Activated T-helper 17 cell treated with anti-CD3 and anti-CD28 coated beads, Interleukin-2, amount 50 U/mL, for 72 hours (primary cell): ENCODE measurements at regions not wholly inside any gene's neighbourhood (a gene's known extent, or its start where the extent isn't known, plus 50 kb on each side); places are given as distances from the start of the nearest gene placed in this dataset.

Experiments
- ATAC-seq: fragments of 150-1000 bp; cut with Tn5 transposase; replicated peaks from 2 replicates; pipeline ENCODE4 v1.10.0; 2021; ENCODE audit warnings: mild to moderate bottlenecking, moderate library complexity
- H3K27ac Mint-ChIP-seq: one replicate; pipeline ENCODE4 v1.8.0; 2022; ENCODE audit warnings: mixed read lengths
- H3K27me3 Mint-ChIP-seq: one replicate; pipeline ENCODE4 v1.8.0; 2022; ENCODE audit warnings: mixed read lengths
- H3K36me3 Mint-ChIP-seq: one replicate; pipeline ENCODE4 v1.8.0; 2022; ENCODE audit warnings: low read depth, mild to moderate bottlenecking, mixed read lengths
- H3K4me1 Mint-ChIP-seq: one replicate; pipeline ENCODE4 v1.8.0; 2022; ENCODE audit warnings: mixed read lengths
- H3K4me3 Mint-ChIP-seq: one replicate; pipeline ENCODE4 v1.8.0; 2022; ENCODE audit warnings: mild to moderate bottlenecking, mixed read lengths
- H3K9me3 Mint-ChIP-seq: one replicate; pipeline ENCODE4 v1.8.0; 2022; ENCODE audit warnings: mixed read lengths

- Mint-ChIP-seq H3K27me3 (peaks cover 16% of the 10 kb centered on the region), H3K27ac (no peak overlapping the region), H3K4me1 (peaks cover 6% of the 10 kb centered on the region), H3K4me3 (no peak overlapping the region), H3K36me3 (no peaks in the 10 kb centered on the region), H3K9me3 (no peaks in the 10 kb centered on the region)
- no peak for ATAC-seq
Observed at GRCh38 chr6:146909376-146909775, 294.8 kb upstream of the STXBP5 start.

GRCh38 chr6:146909886-146910285 is 294.3 kb upstream of the STXBP5 start:
- Mint-ChIP-seq H3K4me1 (peaks cover 9% of the 10 kb centered on the region), H3K9me3 (no peaks in the 10 kb centered on the region), H3K36me3 (no peaks in the 10 kb centered on the region), H3K27ac (no peak overlapping the region), H3K27me3 (peaks cover 18% of the 10 kb centered on the region), H3K4me3 (no peak overlapping the region)
- no peak for ATAC-seq

GRCh38 chr6:146910611-146911010 is 293.6 kb upstream of the STXBP5 start:
- H3K9me3 Mint-ChIP-seq: no peaks in the 10 kb centered on the region
- no peaks in the 10 kb centered on the region for H3K36me3 Mint-ChIP-seq
- peaks cover 9% of the 10 kb centered on the region for H3K4me1 Mint-ChIP-seq
- H3K27me3 Mint-ChIP-seq: peaks cover 18% of the 10 kb centered on the region
- H3K27ac Mint-ChIP-seq: no peak overlapping the region
- ATAC-seq: no peak
- no peak overlapping the region for H3K4me3 Mint-ChIP-seq

DNA sequence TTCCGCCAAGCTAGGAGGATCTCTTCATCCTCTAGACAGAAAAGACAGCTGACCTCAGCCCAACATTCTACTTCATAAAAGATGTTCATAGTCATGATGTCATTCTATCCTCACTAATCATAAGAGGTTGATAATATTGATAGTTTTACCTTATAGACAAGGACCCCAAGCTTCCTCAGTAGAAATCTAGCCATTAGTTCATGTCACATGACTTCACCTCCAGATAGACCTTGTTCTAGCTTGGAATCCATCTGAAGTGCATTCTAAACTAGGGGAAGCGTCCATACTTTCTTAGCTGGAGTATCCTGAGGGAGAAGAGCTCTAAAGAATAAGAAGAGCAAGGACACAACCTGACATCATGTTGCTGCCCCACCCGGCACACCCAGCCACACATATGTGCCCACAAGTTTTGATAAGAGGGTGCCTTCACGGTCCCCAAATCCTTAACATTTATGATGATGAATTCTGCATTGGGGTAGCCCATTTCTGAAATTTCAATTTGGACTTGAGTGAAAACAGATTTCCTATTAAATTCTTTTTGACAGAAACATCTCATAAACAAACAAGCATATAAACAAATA is 292.5 kb upstream of the STXBP5 start:
- ATAC-seq: no peak
- Mint-ChIP-seq H3K9me3 (no peaks in the 10 kb centered on the region), H3K36me3 (no peaks in the 10 kb centered on the region), H3K4me3 (no peak overlapping the region), H3K4me1 (peaks cover 9% of the 10 kb centered on the region), H3K27ac (no peak overlapping the region), H3K27me3 (peaks cover 18% of the 10 kb centered on the region)

DNA sequence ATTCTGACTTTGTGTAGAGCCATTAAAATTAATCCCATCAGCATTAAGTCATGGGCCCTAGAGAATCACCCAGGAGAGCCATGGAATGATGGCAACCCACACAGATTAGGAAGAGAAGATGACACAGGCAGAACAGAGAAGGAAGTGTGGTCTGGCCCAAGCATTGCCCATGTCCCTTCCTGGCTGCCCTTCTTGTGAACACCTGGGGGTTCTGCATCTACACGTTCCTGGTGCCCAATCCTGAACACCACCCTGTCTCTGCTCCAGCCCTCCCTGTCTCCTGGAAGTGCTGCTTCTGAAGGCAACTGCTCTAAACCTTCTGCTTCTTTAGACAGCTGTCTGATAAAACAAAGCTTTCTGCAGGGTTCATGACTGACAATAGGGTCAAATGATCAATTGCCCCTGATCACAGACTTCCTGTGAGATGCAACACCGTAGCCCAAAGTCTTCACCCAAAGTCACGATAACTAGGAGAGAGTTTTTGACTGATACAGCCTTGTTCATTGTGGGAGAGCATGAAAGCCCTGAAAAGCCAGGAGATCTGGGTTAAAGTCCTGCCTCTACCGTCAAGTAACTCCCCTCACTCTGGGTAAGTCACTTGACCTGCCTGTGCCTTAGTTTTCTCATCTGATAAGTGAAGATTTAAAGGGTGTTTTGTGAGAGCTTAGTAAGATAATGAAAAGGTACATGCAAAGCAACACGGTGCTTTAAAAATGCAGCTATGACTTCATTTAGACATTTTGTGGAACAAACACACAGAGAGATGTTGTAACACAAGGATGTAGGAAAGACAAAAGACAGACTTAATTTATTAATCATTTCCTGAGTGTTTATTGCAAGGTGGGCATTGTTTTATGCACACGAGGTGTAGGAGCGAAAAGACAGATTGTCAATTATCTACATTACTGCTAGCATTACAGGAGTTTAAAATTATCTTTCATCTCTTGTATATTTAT is 291.2 kb upstream of the STXBP5 start:
- no peak overlapping the region for H3K4me3 Mint-ChIP-seq
- H3K36me3 Mint-ChIP-seq: no peaks in the 10 kb centered on the region
- peaks cover 18% of the 10 kb centered on the region for H3K27me3 Mint-ChIP-seq
- H3K27ac Mint-ChIP-seq: no peak overlapping the region
- peaks cover 9% of the 10 kb centered on the region for H3K4me1 Mint-ChIP-seq
- ATAC-seq: no peak
- H3K9me3 Mint-ChIP-seq: no peaks in the 10 kb centered on the region

DNA sequence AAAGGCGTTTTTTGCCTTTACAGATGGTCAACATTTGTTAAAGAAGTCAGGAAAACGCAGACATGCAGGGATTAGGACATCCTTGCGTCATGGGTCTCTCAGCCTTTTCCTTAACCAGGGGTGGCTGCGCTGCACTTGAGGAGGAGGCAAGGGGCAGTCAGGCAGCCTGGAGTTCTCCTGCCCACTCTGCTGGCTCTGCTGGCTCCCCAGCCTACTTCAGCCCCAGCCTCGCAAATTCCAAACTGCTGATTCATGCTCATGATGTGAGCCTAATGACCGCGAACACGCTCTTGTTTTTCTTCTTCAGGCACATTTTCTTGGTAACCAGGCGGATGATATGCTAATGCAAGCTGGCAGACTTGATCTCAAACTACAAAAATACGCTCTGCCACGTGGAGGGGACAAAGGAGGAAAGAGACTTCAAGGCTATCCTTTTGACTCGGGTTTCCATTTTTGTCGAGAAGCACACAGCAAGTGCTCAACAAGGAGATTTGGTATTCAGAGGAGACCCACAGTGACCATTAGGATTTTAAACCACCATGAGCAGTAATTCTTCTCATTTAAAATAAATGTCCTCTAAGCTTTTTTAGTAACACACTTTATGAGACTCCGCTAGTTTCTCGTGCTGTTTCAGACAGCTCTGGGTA is 290.3 kb upstream of the STXBP5 start:
- Mint-ChIP-seq H3K4me3 (no peak overlapping the region), H3K9me3 (no peaks in the 10 kb centered on the region), H3K27me3 (peaks cover 18% of the 10 kb centered on the region), H3K36me3 (no peaks in the 10 kb centered on the region), H3K27ac (peak overlapping the region; percentile 10), H3K4me1 (peaks cover 9% of the 10 kb centered on the region)
- ATAC-seq: peak; percentile 55

DNA sequence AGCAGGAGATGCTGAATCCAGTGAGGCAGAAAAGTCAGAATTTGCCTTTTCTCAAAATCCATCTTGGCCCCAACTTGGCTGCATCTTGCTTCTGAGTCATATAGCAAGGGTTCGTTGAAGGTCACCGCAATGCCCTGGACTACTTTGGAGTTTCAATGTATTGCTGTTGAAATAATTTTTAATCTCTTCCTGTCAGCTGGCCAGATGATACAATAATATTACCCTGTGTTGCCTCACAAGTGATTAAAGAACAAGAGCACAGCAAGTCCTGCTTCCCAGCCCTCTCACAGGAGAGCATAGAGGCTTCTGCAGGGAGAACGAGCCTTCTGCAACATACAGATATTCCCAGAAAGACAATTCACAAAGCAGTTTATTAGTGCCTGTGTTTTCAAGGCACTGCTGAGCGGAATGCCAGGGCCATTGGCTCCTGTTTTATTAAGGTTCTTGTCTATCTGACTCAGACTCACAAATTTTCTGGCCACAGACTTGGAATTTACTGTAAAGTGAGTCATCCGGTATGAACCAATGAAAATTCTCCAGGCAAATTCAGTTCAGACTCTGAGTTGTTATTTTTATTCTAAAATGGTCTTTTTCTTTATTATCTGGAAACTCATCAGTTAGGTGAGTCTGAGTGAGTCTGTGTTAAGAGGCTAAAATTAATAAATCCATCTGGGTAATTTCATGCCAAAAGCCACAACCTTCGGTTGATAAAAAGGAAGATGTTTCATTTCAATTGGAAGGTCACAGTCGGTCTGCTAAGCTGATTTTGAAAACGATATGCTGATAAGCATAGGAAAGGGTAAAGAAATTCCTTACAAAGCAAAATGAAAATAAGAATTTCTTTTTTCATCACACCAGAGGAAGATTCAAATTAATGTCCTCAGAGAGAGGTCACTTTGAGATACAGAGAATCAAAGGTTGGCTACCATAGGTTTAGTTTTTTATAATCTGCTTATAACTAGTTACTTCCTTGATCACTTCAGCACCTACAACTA is 289.4 kb upstream of the STXBP5 start:
- peak overlapping the region; percentile 20 for H3K4me3 Mint-ChIP-seq
- no peaks in the 10 kb centered on the region for H3K36me3 Mint-ChIP-seq
- H3K27me3 Mint-ChIP-seq: peaks cover 18% of the 10 kb centered on the region
- no peak for ATAC-seq
- H3K4me1 Mint-ChIP-seq: peaks cover 9% of the 10 kb centered on the region
- H3K27ac Mint-ChIP-seq: peak overlapping the region; percentile 10
- H3K9me3 Mint-ChIP-seq: no peaks in the 10 kb centered on the region

GRCh38 chr6:146915671-146916127 is 288.5 kb upstream of the STXBP5 start:
- H3K36me3 Mint-ChIP-seq: no peaks in the 10 kb centered on the region
- H3K4me1 Mint-ChIP-seq: peaks cover 9% of the 10 kb centered on the region
- H3K27ac Mint-ChIP-seq: no peak overlapping the region
- peaks cover 15% of the 10 kb centered on the region for H3K27me3 Mint-ChIP-seq
- H3K4me3 Mint-ChIP-seq: no peak overlapping the region
- peak; percentile 37 for ATAC-seq
- H3K9me3 Mint-ChIP-seq: no peaks in the 10 kb centered on the region

DNA sequence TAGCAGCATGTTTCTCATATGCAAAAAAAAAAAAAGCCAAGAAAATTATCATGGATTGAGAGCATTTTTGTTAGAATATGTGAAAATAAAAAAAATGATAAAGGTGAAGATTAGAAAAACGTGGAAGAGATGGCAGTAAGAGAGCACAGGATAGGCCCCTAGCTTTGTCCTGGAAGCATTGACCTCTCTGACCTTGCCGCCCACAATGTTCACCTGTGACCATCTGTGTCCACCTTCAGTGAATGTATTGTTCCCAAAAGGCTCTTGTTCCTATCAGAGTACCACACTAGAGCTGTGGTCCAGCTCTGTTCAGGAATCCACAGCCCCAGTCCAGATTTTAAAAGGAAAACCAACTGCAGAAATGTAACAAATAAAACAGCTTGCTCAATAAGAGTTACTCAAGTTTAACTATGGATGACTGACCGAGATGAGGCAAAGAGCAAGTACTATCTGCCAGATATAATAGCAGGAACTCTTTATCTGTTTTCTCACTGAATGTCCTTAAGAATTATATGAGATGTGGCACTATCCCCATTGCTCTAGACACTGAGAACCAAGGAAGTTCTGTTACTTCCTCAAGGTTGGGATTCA is 287.7 kb upstream of the STXBP5 start:
- peaks cover 9% of the 10 kb centered on the region for H3K4me1 Mint-ChIP-seq
- peaks cover 15% of the 10 kb centered on the region for H3K27me3 Mint-ChIP-seq
- no peak overlapping the region for H3K27ac Mint-ChIP-seq
- no peak for ATAC-seq
- H3K36me3 Mint-ChIP-seq: no peaks in the 10 kb centered on the region
- H3K9me3 Mint-ChIP-seq: no peaks in the 10 kb centered on the region
- no peak overlapping the region for H3K4me3 Mint-ChIP-seq

GRCh38 chr6:146917182-146917581 is 287.0 kb upstream of the STXBP5 start:
- no peak for ATAC-seq

DNA sequence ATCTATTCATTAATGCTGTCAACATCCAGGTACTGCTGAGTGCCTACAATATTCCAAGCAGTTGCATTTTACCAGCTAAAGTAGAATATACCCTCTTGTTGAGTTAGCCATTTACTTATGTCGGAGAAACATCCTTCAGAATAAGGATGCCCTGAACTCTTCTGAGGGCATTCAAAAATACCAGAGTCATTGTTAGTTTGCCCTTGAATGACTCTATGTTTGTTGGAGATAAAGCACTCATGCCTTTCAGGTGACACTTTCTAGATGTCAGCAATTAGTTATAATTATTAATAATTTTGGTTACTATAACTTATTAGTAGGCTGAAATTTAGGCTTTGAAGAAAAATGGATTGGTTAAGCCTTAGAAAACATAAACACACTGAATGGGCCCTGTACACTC is 286.2 kb upstream of the STXBP5 start:
- Mint-ChIP-seq H3K4me3 (no peak overlapping the region), H3K4me1 (peaks cover 9% of the 10 kb centered on the region), H3K9me3 (no peaks in the 10 kb centered on the region), H3K36me3 (no peaks in the 10 kb centered on the region), H3K27ac (no peak overlapping the region), H3K27me3 (peaks cover 17% of the 10 kb centered on the region)
- no peak for ATAC-seq

More at GRCh38 chr6:146917182-146917581, 287.0 kb upstream of the STXBP5 start:
- Mint-ChIP-seq H3K4me1 (peaks cover 9% of the 10 kb centered on the region), H3K27me3 (peaks cover 19% of the 10 kb centered on the region), H3K36me3 (no peaks in the 10 kb centered on the region), H3K4me3 (no peak overlapping the region), H3K9me3 (no peaks in the 10 kb centered on the region), H3K27ac (no peak overlapping the region)

DNA sequence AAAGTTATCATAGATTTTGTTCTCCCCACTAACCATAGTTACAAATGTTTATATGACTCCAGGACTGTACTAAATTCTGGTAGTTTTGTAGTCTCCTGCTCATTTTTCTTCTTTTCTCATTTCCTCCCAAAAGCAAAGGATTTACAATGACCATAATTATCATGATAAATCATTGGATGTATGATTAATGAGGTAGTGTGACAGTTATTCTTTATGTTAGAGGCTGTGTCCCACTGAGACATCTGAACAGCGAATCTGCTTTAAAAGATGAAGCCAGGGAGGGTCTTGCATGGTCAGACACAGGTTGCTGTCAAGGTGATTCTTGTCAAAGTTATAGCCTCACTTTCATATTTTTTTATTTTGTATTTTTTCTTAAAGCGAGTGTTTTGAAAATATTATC is 285.2 kb upstream of the STXBP5 start:
- H3K36me3 Mint-ChIP-seq: no peaks in the 10 kb centered on the region
- no peaks in the 10 kb centered on the region for H3K9me3 Mint-ChIP-seq
- H3K27ac Mint-ChIP-seq: no peak overlapping the region

GRCh38 chr6:146923205-146923833 is 280.9 kb upstream of the STXBP5 start:
- ATAC-seq: no peak
- H3K9me3 Mint-ChIP-seq: no peaks in the 10 kb centered on the region
- H3K36me3 Mint-ChIP-seq: no peaks in the 10 kb centered on the region
- no peak overlapping the region for H3K4me3 Mint-ChIP-seq
- H3K27me3 Mint-ChIP-seq: peaks cover 4% of the 10 kb centered on the region
- no peak overlapping the region for H3K27ac Mint-ChIP-seq
- no peaks in the 10 kb centered on the region for H3K4me1 Mint-ChIP-seq

More for the DNA sequence above, 285.2 kb upstream of the STXBP5 start:
- Mint-ChIP-seq H3K27me3 (peaks cover 11% of the 10 kb centered on the region), H3K4me3 (no peak overlapping the region), H3K4me1 (peaks cover 7% of the 10 kb centered on the region)
- no peak for ATAC-seq
